Astrocyte of the spinal cord (primary cell): ENCODE measurements at regions not wholly inside any gene's neighbourhood (a gene's known extent, or its start where the extent isn't known, plus 50 kb on each side); places are given as distances from the start of the nearest gene placed in this dataset.
"Not testable (repeated sequence)": the region's sequence is repeated elsewhere in the genome, so short reads cannot be mapped to it uniquely, and the experiment has no call there.

ENCODE experiments used
- DNase-seq: peaks from one replicate; pipeline ENCODE4 v3.0.0; 2011; ENCODE audit warnings: low read depth, low spot score
- H3K4me3 ChIP-seq: 2 replicates; pipeline ENCODE4 v1.5.1; 2011; ENCODE audit warnings: low read depth, mild to moderate bottlenecking, low read length, moderate library complexity
- in situ Hi-C: cut with HindIII; loops from 2 replicates; pipeline ENCODE4 v1.10.0; 2017; ENCODE audit warnings: low sequenced_read_pairs
- TF ChIP-seq, protein P1 (sequence below): IDR thresholded peaks from 2 replicates; pipeline ENCODE4 v1.5.1; 2012; ENCODE audit warnings: low read depth, mild to moderate bottlenecking, low read length, inconsistent platforms

GRCh38 chr7:79749856-79750255 lies 296.4 kb upstream of the MAGI2 start:
- no peak for DNase-seq
- TF ChIP-seq, protein P1, sequence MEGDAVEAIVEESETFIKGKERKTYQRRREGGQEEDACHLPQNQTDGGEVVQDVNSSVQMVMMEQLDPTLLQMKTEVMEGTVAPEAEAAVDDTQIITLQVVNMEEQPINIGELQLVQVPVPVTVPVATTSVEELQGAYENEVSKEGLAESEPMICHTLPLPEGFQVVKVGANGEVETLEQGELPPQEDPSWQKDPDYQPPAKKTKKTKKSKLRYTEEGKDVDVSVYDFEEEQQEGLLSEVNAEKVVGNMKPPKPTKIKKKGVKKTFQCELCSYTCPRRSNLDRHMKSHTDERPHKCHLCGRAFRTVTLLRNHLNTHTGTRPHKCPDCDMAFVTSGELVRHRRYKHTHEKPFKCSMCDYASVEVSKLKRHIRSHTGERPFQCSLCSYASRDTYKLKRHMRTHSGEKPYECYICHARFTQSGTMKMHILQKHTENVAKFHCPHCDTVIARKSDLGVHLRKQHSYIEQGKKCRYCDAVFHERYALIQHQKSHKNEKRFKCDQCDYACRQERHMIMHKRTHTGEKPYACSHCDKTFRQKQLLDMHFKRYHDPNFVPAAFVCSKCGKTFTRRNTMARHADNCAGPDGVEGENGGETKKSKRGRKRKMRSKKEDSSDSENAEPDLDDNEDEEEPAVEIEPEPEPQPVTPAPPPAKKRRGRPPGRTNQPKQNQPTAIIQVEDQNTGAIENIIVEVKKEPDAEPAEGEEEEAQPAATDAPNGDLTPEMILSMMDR = no peak
- no peak overlapping the region for H3K4me3 ChIP-seq
- in situ Hi-C loops = no loop called here

- DNase-seq = no peak
- TF ChIP-seq, protein P1 = peak; percentile 37
- in situ Hi-C loops = no loop called here
- H3K4me3 ChIP-seq = no peak overlapping the region
Measured at GRCh38 chr7:79741684-79742083, 288.2 kb upstream of the MAGI2 start.

DNA sequence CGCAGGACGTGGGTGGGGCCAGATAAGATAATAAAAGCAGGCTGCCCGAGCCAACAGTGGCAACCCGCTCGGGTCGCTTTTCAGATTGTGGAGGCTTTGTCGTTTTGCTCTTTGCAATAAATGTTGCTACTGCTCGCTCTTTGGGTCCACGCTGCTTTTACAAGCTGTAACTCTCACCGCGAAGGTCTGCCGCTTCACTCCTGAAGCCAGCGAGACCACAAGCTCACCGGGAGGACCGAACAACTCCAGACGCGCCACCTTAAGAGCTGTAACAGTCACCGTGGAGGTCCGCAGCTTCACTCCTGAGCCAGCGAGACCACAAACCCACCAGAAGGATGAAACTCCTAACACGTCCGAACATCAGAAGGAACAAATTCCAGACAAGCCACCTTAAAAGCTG lies 286.6 kb upstream of the MAGI2 start:
- in situ Hi-C loops = no loop called here
- no peak overlapping the region for H3K4me3 ChIP-seq
- TF ChIP-seq, protein P1 = no peak
- DNase-seq = no peak

- DNase-seq, in situ Hi-C loops, H3K4me3 ChIP-seq: not testable (repeated sequence)
Measured at GRCh38 chr7:79739036-79739709, 285.7 kb upstream of the MAGI2 start.

- H3K4me3 ChIP-seq = no peak overlapping the region
- no peak for DNase-seq
- in situ Hi-C loops = no loop called here
- TF ChIP-seq, protein P1 = no peak
Measured at GRCh38 chr7:79736418-79736817, 283.0 kb upstream of the MAGI2 start.

- in situ Hi-C loops = no loop called here
- no peak for DNase-seq
- no peak overlapping the region for H3K4me3 ChIP-seq
- TF ChIP-seq, protein P1 = no peak
Measured at GRCh38 chr7:79735012-79735411, 281.5 kb upstream of the MAGI2 start.

GRCh38 chr7:79734181-79734580 lies 280.7 kb upstream of the MAGI2 start:
- no peak overlapping the region for H3K4me3 ChIP-seq
- peak; percentile 5 for DNase-seq
- TF ChIP-seq, protein P1 = no peak
- in situ Hi-C loops = no loop called here
